ENCODE measurements at regions not wholly inside any gene's neighbourhood (a gene's known extent, or its start where the extent isn't known, plus 50 kb on each side); places are given as distances from the start of the nearest gene placed in this dataset.

GRCh38 chr1:224059897-224060427 lies 53.9 kb upstream of the FBXO28 start:
- TF ChIP-seq, protein P1, sequence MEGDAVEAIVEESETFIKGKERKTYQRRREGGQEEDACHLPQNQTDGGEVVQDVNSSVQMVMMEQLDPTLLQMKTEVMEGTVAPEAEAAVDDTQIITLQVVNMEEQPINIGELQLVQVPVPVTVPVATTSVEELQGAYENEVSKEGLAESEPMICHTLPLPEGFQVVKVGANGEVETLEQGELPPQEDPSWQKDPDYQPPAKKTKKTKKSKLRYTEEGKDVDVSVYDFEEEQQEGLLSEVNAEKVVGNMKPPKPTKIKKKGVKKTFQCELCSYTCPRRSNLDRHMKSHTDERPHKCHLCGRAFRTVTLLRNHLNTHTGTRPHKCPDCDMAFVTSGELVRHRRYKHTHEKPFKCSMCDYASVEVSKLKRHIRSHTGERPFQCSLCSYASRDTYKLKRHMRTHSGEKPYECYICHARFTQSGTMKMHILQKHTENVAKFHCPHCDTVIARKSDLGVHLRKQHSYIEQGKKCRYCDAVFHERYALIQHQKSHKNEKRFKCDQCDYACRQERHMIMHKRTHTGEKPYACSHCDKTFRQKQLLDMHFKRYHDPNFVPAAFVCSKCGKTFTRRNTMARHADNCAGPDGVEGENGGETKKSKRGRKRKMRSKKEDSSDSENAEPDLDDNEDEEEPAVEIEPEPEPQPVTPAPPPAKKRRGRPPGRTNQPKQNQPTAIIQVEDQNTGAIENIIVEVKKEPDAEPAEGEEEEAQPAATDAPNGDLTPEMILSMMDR (IDR thresholded peaks at IDR 0.05): no peak
- TF ChIP-seq POLR2AphosphoS5 (IDR thresholded peaks at IDR 0.05): no peak
